ENCODE measurements at regions not wholly inside any gene's neighbourhood (a gene's known extent, or its start where the extent isn't known, plus 50 kb on each side); places are given as distances from the start of the nearest gene placed in this dataset.
A peak's percentile ranks its signal among the peaks of the same experiment; 100 is the strongest.

- FAIRE-seq (no peak), DNase-seq (peak in 1 of 5 donors; percentile 87)
- Histone ChIP-seq H3K27me3 (ENCODE audit: control insufficient read depth, insufficient read depth, low read length) (no peaks in the 10 kb centered on the region), H3K36me3 (ENCODE audit: control insufficient read depth in 2 of 3, insufficient read depth in 3 of 3, low read length in 3 of 3) (no peaks in the 10 kb centered on the region), H3K4me3 (ENCODE audit: low read length in 3 of 3) (no peak overlapping the region), H3K9ac (ENCODE audit: low read length in 3 of 3) (peak overlapping the region in 1 of 3 donors; percentile 30), H3K27ac (ENCODE audit: low read depth in 2 of 2, low read length in 2 of 2) (peak overlapping the region; percentile 53 to 69), H3K9me3 (ENCODE audit: control insufficient read depth in 2 of 3, insufficient read depth in 1 of 3, low read length in 3 of 3) (no peaks in the 10 kb centered on the region), H3K4me1 (ENCODE audit: control insufficient read depth in 2 of 3, insufficient read depth in 2 of 3, low read depth in 1 of 3, low read length in 3 of 3) (peaks cover 0 to 29% (median 22%) of the 10 kb centered on the region in 3 donors)
- TF ChIP-seq CTCF (IDR thresholded peaks at IDR 0.05; ENCODE audit: borderline replicate concordance, extremely low read depth, insufficient read depth): no peak
- intact Hi-C loops (cut with DNase I): no loop called here
Measured at GRCh38 chr1:67572594-67573221, 112.3 kb upstream of the GADD45A start.

GRCh38 chr1:67573311-67573872 lies 111.6 kb upstream of the GADD45A start:
- Histone ChIP-seq H3K27me3 (ENCODE audit: control insufficient read depth, insufficient read depth, low read length) (no peaks in the 10 kb centered on the region), H3K9me3 (ENCODE audit: control insufficient read depth in 2 of 3, insufficient read depth in 1 of 3, low read length in 3 of 3) (no peaks in the 10 kb centered on the region), H3K4me3 (ENCODE audit: low read length in 3 of 3) (no peak overlapping the region), H3K27ac (ENCODE audit: low read depth in 2 of 2, low read length in 2 of 2) (peak overlapping the region; percentile 53 to 69), H3K9ac (ENCODE audit: low read length in 3 of 3) (peak overlapping the region in 1 of 3 donors; percentile 30), H3K4me1 (ENCODE audit: control insufficient read depth in 2 of 3, insufficient read depth in 2 of 3, low read depth in 1 of 3, low read length in 3 of 3) (peaks cover 0 to 29% (median 22%) of the 10 kb centered on the region in 3 donors), H3K36me3 (ENCODE audit: control insufficient read depth in 2 of 3, insufficient read depth in 3 of 3, low read length in 3 of 3) (no peaks in the 10 kb centered on the region)
- no peak for FAIRE-seq
- intact Hi-C loops (cut with DNase I): no loop called here
- DNase-seq: peak in 2 of 5 donors; percentile 35 to 70
- TF ChIP-seq CTCF (IDR thresholded peaks at IDR 0.05; ENCODE audit: borderline replicate concordance, extremely low read depth, insufficient read depth): no peak

GRCh38 chr1:67574221-67574620 lies 110.8 kb upstream of the GADD45A start:
- H3K4me1 ChIP-seq (ENCODE audit: control insufficient read depth in 2 of 3, insufficient read depth in 2 of 3, low read depth in 1 of 3, low read length in 3 of 3): peaks cover 0 to 29% (median 22%) of the 10 kb centered on the region in 3 donors

More at GRCh38 chr1:67574221-67574620, 110.8 kb upstream of the GADD45A start:
- H3K36me3 ChIP-seq (ENCODE audit: control insufficient read depth in 2 of 3, insufficient read depth in 3 of 3, low read length in 3 of 3): no peaks in the 10 kb centered on the region
- no peak overlapping the region for H3K4me3 ChIP-seq (ENCODE audit: low read length in 3 of 3)
- no peak overlapping the region for H3K9ac ChIP-seq (ENCODE audit: low read length in 3 of 3)
- no peaks in the 10 kb centered on the region for H3K27me3 ChIP-seq (ENCODE audit: control insufficient read depth, insufficient read depth, low read length)
- H3K9me3 ChIP-seq (ENCODE audit: control insufficient read depth in 2 of 3, insufficient read depth in 1 of 3, low read length in 3 of 3): no peaks in the 10 kb centered on the region
- intact Hi-C loops (cut with DNase I): no loop called here
- FAIRE-seq (no peak), DNase-seq (no peak)
- H3K27ac ChIP-seq (ENCODE audit: low read depth in 2 of 2, low read length in 2 of 2): no peak overlapping the region
- TF ChIP-seq CTCF (IDR thresholded peaks at IDR 0.05; ENCODE audit: borderline replicate concordance, extremely low read depth, insufficient read depth): no peak

All from kidney (tissue), 13 donors.